DND-41 (cell line): ENCODE measurements at regions not wholly inside any gene's neighbourhood (a gene's known extent, or its start where the extent isn't known, plus 50 kb on each side); places are given as distances from the start of the nearest gene placed in this dataset.

Experiments
- ATAC-seq: fragments of 200-7000 bp; cut with Tn5 transposase; 3 replicates; pipeline ENCODE4 v1.9.1; 2021; ENCODE audit warnings: low read depth; ENCODE audit not compliant: insufficient read depth
- DNase-seq: peaks from one replicate; pipeline ENCODE4 v3.0.0-alpha.2; 2020
- H2AFZ ChIP-seq: 2 replicates; pipeline ENCODE4 v1.6.0; 2012; ENCODE audit warnings: low read depth, low read length
- H3K27ac ChIP-seq: 2 replicates; pipeline ENCODE4 v1.5.1; 2012; ENCODE audit warnings: low read length, inconsistent platforms
- H3K27me3 ChIP-seq: fragments of 200-600 bp; sonication (generic); 2 replicates; pipeline ENCODE4 v1.6.0; 2012; ENCODE audit warnings: low read length, mild to moderate bottlenecking, inconsistent platforms; ENCODE audit not compliant: insufficient read depth, poor library complexity
- H3K36me3 ChIP-seq: 2 replicates; pipeline ENCODE4 v1.5.1; 2012; ENCODE audit warnings: low read length, inconsistent platforms; ENCODE audit not compliant: insufficient read depth
- H3K4me1 ChIP-seq: 2 replicates; pipeline ENCODE4 v1.5.1; 2012; ENCODE audit warnings: mild to moderate bottlenecking, low read length; ENCODE audit not compliant: insufficient read depth
- H3K4me2 ChIP-seq: 2 replicates; pipeline ENCODE4 v1.6.0; 2012; ENCODE audit warnings: mild to moderate bottlenecking, moderate library complexity, low read length, inconsistent platforms; ENCODE audit not compliant: insufficient read depth
- H3K4me3 ChIP-seq, 2 experiments: fragments of 200-600 bp in 1 of 2; shearing (Covaris generic) in 1 of 2; 2 replicates each; pipeline ENCODE4 v1.5.1; 2012 to 2016; ENCODE audit warnings: inconsistent platforms in 2 of 2, low read length in 2 of 2, mild to moderate bottlenecking in 2 of 2, low read depth in 1 of 2, moderate library complexity in 1 of 2
- H3K79me2 ChIP-seq: 2 replicates; pipeline ENCODE4 v1.6.0; 2012; ENCODE audit warnings: low read length, inconsistent platforms; ENCODE audit not compliant: insufficient read depth
- H3K9ac ChIP-seq: 2 replicates; pipeline ENCODE4 v1.6.0; 2012; ENCODE audit warnings: low read depth, mild to moderate bottlenecking, inconsistent platforms, low read length, moderate library complexity
- H3K9me3 ChIP-seq: 2 replicates; pipeline ENCODE4 v1.5.1; 2012; ENCODE audit warnings: low read length, moderate library complexity, mild to moderate bottlenecking, inconsistent platforms; ENCODE audit not compliant: insufficient read depth, severe bottlenecking
- H4K20me1 ChIP-seq: 2 replicates; pipeline ENCODE4 v1.6.0; 2012; ENCODE audit warnings: low read length; ENCODE audit not compliant: insufficient read depth
- EZH2 ChIP-seq: IDR thresholded peaks from 3 replicates; pipeline ENCODE4 v1.6.1; 2012; ENCODE audit warnings: borderline replicate concordance, low read depth, mild to moderate bottlenecking, moderate library complexity, low read length, inconsistent platforms; ENCODE audit not compliant: severe bottlenecking
- TF ChIP-seq, protein P1 (sequence below): IDR thresholded peaks from 2 replicates; pipeline ENCODE4 v1.5.1; 2012; ENCODE audit warnings: borderline replicate concordance, low read length, moderate library complexity, mild to moderate bottlenecking; ENCODE audit not compliant: poor library complexity, severe bottlenecking; ENCODE audit errors: extremely low read depth

DNA sequence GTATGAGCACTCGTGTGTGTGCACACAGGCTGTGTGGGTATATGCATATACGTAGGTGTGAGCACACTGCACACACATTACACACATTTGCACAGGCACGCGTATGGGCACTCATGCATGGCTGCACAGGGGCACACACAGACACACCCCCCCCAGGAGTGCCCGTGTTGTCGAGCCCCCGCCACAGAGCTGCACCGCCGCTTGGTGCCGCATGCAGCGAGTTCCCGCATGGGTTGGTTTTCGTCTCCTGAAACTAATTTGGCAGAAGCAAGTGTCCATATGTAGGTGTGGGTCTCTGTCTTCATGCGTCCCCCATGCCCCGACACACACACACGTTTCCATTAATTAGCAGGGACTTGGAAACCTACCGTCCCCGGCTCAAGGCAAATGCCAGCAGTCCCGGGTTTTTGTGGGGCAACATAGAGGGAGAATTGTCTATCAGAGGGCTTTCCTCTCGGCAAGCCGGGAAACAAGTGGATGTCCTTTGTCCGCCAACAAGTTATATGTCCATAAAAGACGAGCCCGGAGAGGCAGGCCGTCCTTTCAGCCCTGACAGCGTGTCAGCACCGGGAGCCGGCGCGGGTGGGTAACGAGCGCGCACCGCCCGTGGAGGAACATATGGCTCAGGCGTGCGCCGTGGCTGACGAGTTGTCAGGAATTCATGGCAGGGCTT is 1291.7 kb downstream of the BRD1 start:
- Histone ChIP-seq H3K9ac (no peak overlapping the region), H3K79me2 (no peaks in the 10 kb centered on the region), H3K27ac (no peak overlapping the region), H3K27me3 (no peaks in the 10 kb centered on the region), H4K20me1 (peaks cover 9% of the 10 kb centered on the region; the same call in 1 of the 2 replicates), H3K4me1 (no peaks in the 10 kb centered on the region), H3K4me3 (no peak overlapping the region), H2AFZ (no peak overlapping the region), H3K9me3 (no peaks in the 10 kb centered on the region), H3K36me3 (no peaks in the 10 kb centered on the region), H3K4me2 (no peak overlapping the region)
- no peak for ATAC-seq
- TF ChIP-seq EZH2, result no peak
- TF ChIP-seq, protein P1, sequence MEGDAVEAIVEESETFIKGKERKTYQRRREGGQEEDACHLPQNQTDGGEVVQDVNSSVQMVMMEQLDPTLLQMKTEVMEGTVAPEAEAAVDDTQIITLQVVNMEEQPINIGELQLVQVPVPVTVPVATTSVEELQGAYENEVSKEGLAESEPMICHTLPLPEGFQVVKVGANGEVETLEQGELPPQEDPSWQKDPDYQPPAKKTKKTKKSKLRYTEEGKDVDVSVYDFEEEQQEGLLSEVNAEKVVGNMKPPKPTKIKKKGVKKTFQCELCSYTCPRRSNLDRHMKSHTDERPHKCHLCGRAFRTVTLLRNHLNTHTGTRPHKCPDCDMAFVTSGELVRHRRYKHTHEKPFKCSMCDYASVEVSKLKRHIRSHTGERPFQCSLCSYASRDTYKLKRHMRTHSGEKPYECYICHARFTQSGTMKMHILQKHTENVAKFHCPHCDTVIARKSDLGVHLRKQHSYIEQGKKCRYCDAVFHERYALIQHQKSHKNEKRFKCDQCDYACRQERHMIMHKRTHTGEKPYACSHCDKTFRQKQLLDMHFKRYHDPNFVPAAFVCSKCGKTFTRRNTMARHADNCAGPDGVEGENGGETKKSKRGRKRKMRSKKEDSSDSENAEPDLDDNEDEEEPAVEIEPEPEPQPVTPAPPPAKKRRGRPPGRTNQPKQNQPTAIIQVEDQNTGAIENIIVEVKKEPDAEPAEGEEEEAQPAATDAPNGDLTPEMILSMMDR, result no peak
- no peak for DNase-seq

DNA sequence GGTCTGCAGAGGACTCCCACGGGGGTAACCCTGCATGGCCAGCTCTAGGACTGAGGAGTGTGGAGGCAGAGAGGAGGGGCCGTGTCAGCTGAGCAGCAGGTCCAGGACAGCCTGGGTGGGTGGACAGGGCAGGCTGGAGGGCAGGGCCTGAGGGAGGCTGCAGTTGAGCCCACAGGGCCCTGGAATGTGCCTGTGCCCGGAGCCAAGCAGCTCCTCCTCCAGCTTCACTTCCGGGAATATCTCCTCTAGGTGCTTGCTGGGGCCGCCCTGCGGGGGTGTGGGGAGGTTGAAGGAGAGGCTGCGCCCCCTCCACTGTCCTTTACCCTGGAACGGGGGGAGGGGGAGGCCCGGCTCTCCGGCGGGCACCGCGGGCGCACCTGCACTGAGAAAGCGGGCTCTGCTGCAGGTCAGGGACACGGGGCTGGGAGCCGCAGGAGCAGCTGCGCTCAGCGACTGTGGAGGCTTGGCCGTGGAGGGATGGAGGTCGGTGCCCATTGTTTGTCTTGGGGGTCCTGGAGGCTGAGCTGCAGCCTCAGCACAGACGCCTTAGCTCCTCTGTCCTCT is 1293.2 kb downstream of the BRD1 start:
- no peaks in the 10 kb centered on the region for H3K79me2 ChIP-seq
- H3K4me2 ChIP-seq, result no peak overlapping the region
- DNase-seq (no peak), ATAC-seq (no peak)
- H3K4me3 ChIP-seq, result no peak overlapping the region
- no peaks in the 10 kb centered on the region for H3K27me3 ChIP-seq
- no peaks in the 10 kb centered on the region for H3K9me3 ChIP-seq
- no peaks in the 10 kb centered on the region for H3K4me1 ChIP-seq
- no peak overlapping the region for H2AFZ ChIP-seq
- peaks cover 9% of the 10 kb centered on the region; the same call in 1 of the 2 replicates for H4K20me1 ChIP-seq
- no peak overlapping the region for H3K27ac ChIP-seq
- no peak for TF ChIP-seq EZH2
- TF ChIP-seq, protein P1, result no peak
- no peaks in the 10 kb centered on the region for H3K36me3 ChIP-seq
- no peak overlapping the region for H3K9ac ChIP-seq

DNA sequence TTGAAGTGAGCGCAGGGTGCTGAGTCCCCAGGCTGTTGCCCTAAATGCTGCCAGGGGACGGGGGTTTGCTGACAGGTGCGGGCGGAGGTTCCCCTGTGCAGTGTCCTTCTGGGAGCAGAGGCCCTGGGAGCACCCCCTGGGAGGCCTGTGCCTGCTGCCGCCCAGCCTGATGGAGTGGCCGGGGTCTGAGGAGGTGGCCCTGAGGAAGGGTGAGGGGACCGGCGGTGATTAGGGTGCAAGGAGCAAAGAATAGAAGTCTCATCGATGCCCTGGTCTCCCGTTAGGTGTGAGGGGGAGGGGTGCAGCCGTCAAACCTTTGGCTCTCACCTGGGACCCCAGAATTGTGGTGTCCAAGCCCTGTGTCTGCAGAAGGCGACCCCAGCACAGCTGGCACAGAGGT is 1294.7 kb downstream of the BRD1 start:
- H3K79me2 ChIP-seq, result no peaks in the 10 kb centered on the region
- DNase-seq (no peak), ATAC-seq (no peak)
- no peak overlapping the region for H2AFZ ChIP-seq
- H3K27ac ChIP-seq, result no peak overlapping the region
- no peak for TF ChIP-seq EZH2
- TF ChIP-seq, protein P1, result no peak
- H4K20me1 ChIP-seq, result peaks cover 9% of the 10 kb centered on the region; the same call in 1 of the 2 replicates
- no peaks in the 10 kb centered on the region for H3K27me3 ChIP-seq
- H3K9me3 ChIP-seq, result no peaks in the 10 kb centered on the region
- no peak overlapping the region for H3K4me2 ChIP-seq
- H3K36me3 ChIP-seq, result no peaks in the 10 kb centered on the region
- H3K4me3 ChIP-seq, result no peak overlapping the region
- H3K4me1 ChIP-seq, result no peaks in the 10 kb centered on the region
- H3K9ac ChIP-seq, result no peak overlapping the region
